Testis (tissue), 2 donors: ENCODE measurements at regions not wholly inside any gene's neighbourhood (a gene's known extent, or its start where the extent isn't known, plus 50 kb on each side); places are given as distances from the start of the nearest gene placed in this dataset.

Source experiments
- DNase-seq: peaks from one replicate; pipeline ENCODE4 v3.0.0-alpha.2; 2019
- H3K27ac ChIP-seq, 2 donors: fragments of 200-600 bp; sonication (generic); one replicate each; pipeline ENCODE4 v1.5.1; 2019
- H3K27me3 ChIP-seq: fragments of 200-600 bp; sonication (generic); one replicate; pipeline ENCODE4 v1.5.1; 2019
- H3K36me3 ChIP-seq: fragments of 200-600 bp; sonication (generic); one replicate; pipeline ENCODE4 v1.5.1; 2017; ENCODE audit warnings: low read depth; ENCODE audit errors: missing control alignments
- H3K4me1 ChIP-seq: fragments of 200-600 bp; sonication (generic); one replicate; pipeline ENCODE4 v1.5.1; 2019
- H3K4me3 ChIP-seq, 2 donors: fragments of 200-600 bp; sonication (generic); one replicate each; pipeline ENCODE4 v1.5.1; 2017 to 2019
- H3K9me3 ChIP-seq: fragments of 200-600 bp; sonication (generic); one replicate; pipeline ENCODE4 v1.5.1; 2017
- POLR2A ChIP-seq: fragments of 450-650 bp; IDR thresholded peaks from one replicate; pipeline ENCODE4 v1.6.1; 2017; ENCODE audit warnings: antibody characterized with exemption, mild to moderate bottlenecking, moderate library complexity
- WGBS, 2 donors: methylation state at CpG; one replicate each; pipeline ENCODE4 v1.1.5; 2018; 5-methylcytosine and 5-hydroxymethylcytosine counted together
- intact Hi-C: fragments of 100-400 bp; cut with DNase I; formaldehyde crosslinking; loops from one replicate; pipeline ENCODE4 v1.15.1; 2023; ENCODE audit warnings: low total_unique reads
- TF ChIP-seq, protein P1 (sequence below), 3 experiments: fragments of 450-650 bp in 2 of 3; fragments of 200-600 bp in 1 of 3; sonication (generic) in 1 of 3; IDR thresholded peaks; one replicate each; pipeline ENCODE4 v1.5.1; 2016 to 2019; ENCODE audit warnings: antibody characterized with exemption in 3 of 3, mild to moderate bottlenecking in 2 of 3, moderate library complexity in 1 of 3

DNA sequence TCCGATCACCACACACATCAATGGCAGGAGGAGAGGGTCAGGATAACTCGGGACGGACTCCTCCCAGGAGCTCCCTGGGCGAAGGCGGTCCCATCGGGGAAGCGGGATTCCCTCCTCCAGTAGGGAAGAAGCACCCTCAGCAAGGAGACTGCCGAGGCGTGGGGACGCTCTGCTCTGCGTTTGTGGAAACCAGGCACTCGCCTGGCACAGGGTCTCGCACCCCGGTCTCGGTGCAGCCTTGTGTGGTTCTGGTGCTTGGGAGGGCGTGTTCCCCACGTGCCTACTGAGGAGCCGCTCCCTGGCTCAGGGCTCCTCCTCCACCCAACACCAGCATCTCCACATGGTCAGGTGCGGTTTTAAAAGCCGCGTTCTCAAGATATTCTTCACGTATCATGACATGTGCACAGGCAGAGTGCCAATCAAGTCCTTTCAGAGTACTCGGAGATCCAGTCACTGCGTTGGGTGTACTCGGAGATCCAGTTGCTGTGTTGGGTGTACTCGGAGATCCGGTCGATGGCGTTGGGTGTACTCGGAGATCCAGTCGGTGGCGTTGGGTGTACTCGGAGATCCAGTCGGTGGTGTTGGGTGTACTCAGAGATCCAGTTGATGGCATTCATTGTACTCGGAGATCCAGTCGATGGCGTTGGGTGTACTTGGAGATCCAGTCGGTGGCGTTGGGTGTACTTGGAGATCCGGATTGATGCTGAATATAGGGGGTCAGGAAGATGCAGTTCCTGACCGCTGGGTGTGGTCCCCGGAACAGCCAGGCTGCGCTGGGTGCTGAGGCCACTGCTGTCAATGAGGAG, 117.5 kb downstream of the RTP5 start:
- WGBS, 2 donors: 83 to 84% methylated on average over 42 of the region's 43 CpGs
- H3K9me3 ChIP-seq: no peaks in the 10 kb centered on the region
- no peak for TF ChIP-seq POLR2A
- TF ChIP-seq, protein P1, sequence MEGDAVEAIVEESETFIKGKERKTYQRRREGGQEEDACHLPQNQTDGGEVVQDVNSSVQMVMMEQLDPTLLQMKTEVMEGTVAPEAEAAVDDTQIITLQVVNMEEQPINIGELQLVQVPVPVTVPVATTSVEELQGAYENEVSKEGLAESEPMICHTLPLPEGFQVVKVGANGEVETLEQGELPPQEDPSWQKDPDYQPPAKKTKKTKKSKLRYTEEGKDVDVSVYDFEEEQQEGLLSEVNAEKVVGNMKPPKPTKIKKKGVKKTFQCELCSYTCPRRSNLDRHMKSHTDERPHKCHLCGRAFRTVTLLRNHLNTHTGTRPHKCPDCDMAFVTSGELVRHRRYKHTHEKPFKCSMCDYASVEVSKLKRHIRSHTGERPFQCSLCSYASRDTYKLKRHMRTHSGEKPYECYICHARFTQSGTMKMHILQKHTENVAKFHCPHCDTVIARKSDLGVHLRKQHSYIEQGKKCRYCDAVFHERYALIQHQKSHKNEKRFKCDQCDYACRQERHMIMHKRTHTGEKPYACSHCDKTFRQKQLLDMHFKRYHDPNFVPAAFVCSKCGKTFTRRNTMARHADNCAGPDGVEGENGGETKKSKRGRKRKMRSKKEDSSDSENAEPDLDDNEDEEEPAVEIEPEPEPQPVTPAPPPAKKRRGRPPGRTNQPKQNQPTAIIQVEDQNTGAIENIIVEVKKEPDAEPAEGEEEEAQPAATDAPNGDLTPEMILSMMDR (IDR thresholded peaks at IDR 0.05): no peak
- H3K4me3 ChIP-seq: no peak overlapping the region
- DNase-seq: peak; percentile 11
- intact Hi-C loops: no loop called here
- H3K36me3 ChIP-seq: no peaks in the 10 kb centered on the region
- no peaks in the 10 kb centered on the region for H3K27me3 ChIP-seq
- H3K27ac ChIP-seq: no peak overlapping the region
- no peaks in the 10 kb centered on the region for H3K4me1 ChIP-seq

DNA sequence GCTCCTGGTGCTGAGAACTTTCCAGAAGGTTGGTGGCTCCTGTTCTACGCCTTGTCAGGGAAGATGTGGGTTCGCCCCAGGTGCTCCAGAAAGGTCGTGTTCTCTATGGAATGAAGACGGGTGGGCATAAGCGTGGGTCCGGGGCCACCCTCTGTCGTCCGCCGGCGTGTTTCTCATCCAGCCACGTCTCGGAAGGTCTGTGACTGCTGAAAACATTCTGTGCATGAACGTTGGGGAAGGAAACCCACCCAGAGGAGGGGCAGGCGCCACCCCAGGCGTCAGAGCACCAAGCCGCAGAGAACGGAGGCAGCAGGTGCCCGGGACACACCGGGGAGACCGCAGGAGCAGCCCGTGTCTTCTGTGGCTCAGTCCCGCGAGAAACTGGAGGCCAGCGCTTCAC, 118.2 kb downstream of the RTP5 start:
- Histone ChIP-seq H3K9me3 (no peaks in the 10 kb centered on the region), H3K4me3 (no peak overlapping the region)
- 92 to 96% methylated on average over 24 of the region's 24 CpGs for WGBS, 2 donors

DNA sequence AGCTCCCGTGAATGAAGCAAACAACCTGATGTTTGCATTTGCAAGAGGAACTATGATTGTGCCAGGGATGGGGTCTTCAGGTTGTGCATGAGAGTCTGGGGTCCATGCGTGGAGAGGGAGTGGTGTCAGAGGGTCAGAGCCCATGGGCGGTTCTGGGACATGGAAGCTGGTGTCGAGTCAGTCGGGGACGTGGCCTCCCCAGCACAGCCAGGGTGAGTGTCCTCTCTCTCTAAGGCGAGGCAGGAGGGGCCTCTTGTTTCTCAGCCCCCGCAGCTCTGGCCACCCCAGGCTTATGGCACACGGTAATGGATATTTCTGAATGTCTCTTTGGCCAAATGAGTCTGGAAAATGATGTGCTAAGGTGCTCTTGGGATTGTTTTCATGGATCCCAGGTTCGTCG, 118.6 kb downstream of the RTP5 start:
- Histone ChIP-seq H3K4me1 (no peaks in the 10 kb centered on the region), H3K27me3 (no peaks in the 10 kb centered on the region), H3K27ac (no peak overlapping the region), H3K36me3 (no peaks in the 10 kb centered on the region), H3K4me3 (no peak overlapping the region), H3K9me3 (no peaks in the 10 kb centered on the region)
- intact Hi-C loops: no loop called here
- TF ChIP-seq, protein P1 (IDR thresholded peaks at IDR 0.05): no peak
- TF ChIP-seq POLR2A: no peak
- peak; percentile 11 for DNase-seq
- 97 to 100% methylated on average over 8 to 11 of the region's 11 CpGs for WGBS, 2 donors

More for the DNA sequence above, 118.2 kb downstream of the RTP5 start:
- Histone ChIP-seq H3K4me1 (no peaks in the 10 kb centered on the region), H3K27me3 (no peaks in the 10 kb centered on the region), H3K27ac (no peak overlapping the region), H3K36me3 (no peaks in the 10 kb centered on the region)
- no peak for TF ChIP-seq POLR2A
- TF ChIP-seq, protein P1 (IDR thresholded peaks at IDR 0.05): no peak
- intact Hi-C loops: no loop called here
- DNase-seq: peak; percentile 8

DNA sequence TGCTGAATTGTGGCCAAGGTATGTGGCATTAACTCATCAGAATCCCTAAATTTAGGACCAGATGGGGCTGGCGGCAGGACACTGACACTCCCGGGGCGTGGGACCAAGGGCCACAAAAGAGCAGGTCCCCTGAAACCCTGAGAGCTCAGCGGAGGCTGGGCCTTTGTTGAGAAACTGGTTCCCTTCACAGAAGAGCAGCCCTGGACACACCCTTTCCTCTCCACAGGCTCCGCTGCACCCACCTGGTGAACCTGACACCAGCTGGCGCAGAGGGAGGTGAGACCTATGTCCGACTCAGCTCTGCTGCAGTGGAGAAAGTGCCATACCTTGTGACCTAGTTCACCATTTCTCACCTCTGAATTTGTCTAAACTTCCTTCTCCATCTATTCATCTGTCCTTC, 119.5 kb downstream of the RTP5 start:
- Histone ChIP-seq H3K4me3 (no peak overlapping the region), H3K4me1 (no peaks in the 10 kb centered on the region), H3K9me3 (no peaks in the 10 kb centered on the region), H3K36me3 (no peaks in the 10 kb centered on the region), H3K27ac (no peak overlapping the region), H3K27me3 (no peaks in the 10 kb centered on the region)
- TF ChIP-seq, protein P1 (IDR thresholded peaks at IDR 0.05): no peak
- no peak for TF ChIP-seq POLR2A
- intact Hi-C loops: no loop called here
- peak; percentile 7 for DNase-seq
- WGBS, 2 donors: 89 to 97% methylated on average over 7 of the region's 7 CpGs

DNA sequence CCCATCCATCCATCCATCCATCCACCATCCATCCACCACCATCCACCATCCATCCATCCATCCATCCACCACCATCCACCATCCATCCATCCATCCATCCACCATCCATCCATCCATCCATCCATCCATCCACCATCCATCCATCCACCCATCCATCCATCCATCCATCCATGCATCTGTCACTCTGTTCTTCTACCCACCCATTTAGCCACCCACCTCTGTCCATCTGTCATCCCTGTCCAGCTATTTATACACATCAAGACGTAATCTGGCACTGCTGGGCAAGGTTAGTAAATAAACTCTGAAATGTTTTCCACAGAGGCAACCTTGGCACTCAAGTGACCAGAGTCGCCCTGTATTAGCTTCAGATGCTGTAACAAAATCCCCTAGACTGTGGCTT, 120.9 kb downstream of the RTP5 start:
- H3K4me1 ChIP-seq: no peaks in the 10 kb centered on the region
- no peak for DNase-seq
- intact Hi-C loops: no loop called here
- no peak overlapping the region for H3K4me3 ChIP-seq
- H3K27ac ChIP-seq: no peak overlapping the region
- TF ChIP-seq POLR2A: no peak
- TF ChIP-seq, protein P1 (IDR thresholded peaks at IDR 0.05): no peak
- no peaks in the 10 kb centered on the region for H3K27me3 ChIP-seq
- no peaks in the 10 kb centered on the region for H3K36me3 ChIP-seq
- 90 to 99% methylated on average over 2 of the region's 2 CpGs for WGBS, 2 donors
- no peaks in the 10 kb centered on the region for H3K9me3 ChIP-seq
